Activated CD4-positive, CD25-positive, alpha-beta regulatory T cell treated with anti-CD3 and anti-CD28 coated beads, Interleukin-2, amount 50 U/mL, for 72 hours (primary cell): ENCODE measurements at regions not wholly inside any gene's neighbourhood (a gene's known extent, or its start where the extent isn't known, plus 50 kb on each side); places are given as distances from the start of the nearest gene placed in this dataset.

Source experiments
- DNase-seq: peaks from one replicate; pipeline ENCODE4 v3.0.0; 2021

GRCh38 chr2:16716024-16716423 lies 50.4 kb upstream of the CYRIA start:
- no peak for DNase-seq
